ENCODE measurements at regions not wholly inside any gene's neighbourhood (a gene's known extent, or its start where the extent isn't known, plus 50 kb on each side); places are given as distances from the start of the nearest gene placed in this dataset.

GRCh38 chr1:34427170-34427569 is 250.5 kb downstream of the C1orf94 start:
- Histone ChIP-seq H3K4me1 (ENCODE audit: control insufficient read depth in 4 of 4, insufficient read depth in 4 of 4, low read length in 3 of 4) (no peaks in the 10 kb centered on the region), H3K9ac (ENCODE audit: low read depth in 1 of 2, low read length in 2 of 2) (no peak overlapping the region), H3K4me3 (ENCODE audit: low read depth in 1 of 3, low read length in 3 of 3) (no peak overlapping the region), H3K9me3 (ENCODE audit: control insufficient read depth in 4 of 4, low read length in 3 of 4) (no peaks in the 10 kb centered on the region), H3K27ac (ENCODE audit: low read depth in 1 of 2, low read length in 2 of 2) (no peak overlapping the region), H3K27me3 (ENCODE audit: control insufficient read depth in 4 of 4, insufficient read depth in 4 of 4, low read length in 3 of 4) (no peaks in the 10 kb centered on the region), H3K36me3 (ENCODE audit: control insufficient read depth in 4 of 4, insufficient read depth in 3 of 4, low read depth in 1 of 4, low read length in 3 of 4) (no peaks in the 10 kb centered on the region)
- no peak for DNase-seq (ENCODE audit: low spot score)
- 94% methylated on average over 4 of the region's 4 CpGs for WGBS
- TF ChIP-seq RAD21 (IDR thresholded peaks at IDR 0.05) (no peak), ZBTB33 (IDR thresholded peaks at IDR 0.05) (no peak), FOXA2 (IDR thresholded peaks at IDR 0.05) (no peak), FOXA1 (IDR thresholded peaks at IDR 0.05) (no peak), TAF1 (conservative IDR thresholded peaks at IDR 0.05) (no peak), HNF4G (IDR thresholded peaks at IDR 0.05) (no peak), HNF4A (conservative IDR thresholded peaks at IDR 0.05) (no peak), YY1 (IDR thresholded peaks at IDR 0.05) (no peak), RXRA (IDR thresholded peaks at IDR 0.05) (no peak), JUND (IDR thresholded peaks at IDR 0.05) (no peak), MAX (IDR thresholded peaks at IDR 0.05) (no peak), CTCF (IDR thresholded peaks at IDR 0.05; ENCODE audit: low read depth, low read length, missing input control) (no peak), SP1 (IDR thresholded peaks at IDR 0.05) (no peak), NR2F2 (IDR thresholded peaks at IDR 0.05) (no peak), GABPA (IDR thresholded peaks at IDR 0.05 in 1 of 2, conservative IDR thresholded peaks at IDR 0.05 in 1 of 2) (no peak), ATF3 (IDR thresholded peaks at IDR 0.05) (no peak), REST (IDR thresholded peaks at IDR 0.05) (no peak)

- H3K9me3 ChIP-seq (ENCODE audit: control insufficient read depth in 4 of 4, low read length in 3 of 4): no peaks in the 10 kb centered on the region
- no peak overlapping the region for H3K9ac ChIP-seq (ENCODE audit: low read depth in 1 of 2, low read length in 2 of 2)
- H3K4me1 ChIP-seq (ENCODE audit: control insufficient read depth in 4 of 4, insufficient read depth in 4 of 4, low read length in 3 of 4): no peaks in the 10 kb centered on the region
- TF ChIP-seq HNF4G (IDR thresholded peaks at IDR 0.05): no peak
- no peak for TF ChIP-seq GABPA (IDR thresholded peaks at IDR 0.05 in 1 of 2, conservative IDR thresholded peaks at IDR 0.05 in 1 of 2)
- TF ChIP-seq RAD21 (IDR thresholded peaks at IDR 0.05): no peak
- TF ChIP-seq YY1 (IDR thresholded peaks at IDR 0.05): no peak
- WGBS: 73% methylated on average over 5 of the region's 5 CpGs
- H3K4me3 ChIP-seq (ENCODE audit: low read depth in 1 of 3, low read length in 3 of 3): no peak overlapping the region
- H3K27me3 ChIP-seq (ENCODE audit: control insufficient read depth in 4 of 4, insufficient read depth in 4 of 4, low read length in 3 of 4): peaks cover 0 to 4% (median 0%) of the 10 kb centered on the region in 4 donors
- no peak overlapping the region for H3K27ac ChIP-seq (ENCODE audit: low read depth in 1 of 2, low read length in 2 of 2)
- H3K36me3 ChIP-seq (ENCODE audit: control insufficient read depth in 4 of 4, insufficient read depth in 3 of 4, low read depth in 1 of 4, low read length in 3 of 4): no peaks in the 10 kb centered on the region
- no peak for DNase-seq (ENCODE audit: low spot score)
Observed at GRCh38 chr1:34433099-34433498, 256.4 kb downstream of the C1orf94 start.

Measured in liver (tissue), 8 donors.